Panc1 (cell line): ENCODE measurements at regions not wholly inside any gene's neighbourhood (a gene's known extent, or its start where the extent isn't known, plus 50 kb on each side); places are given as distances from the start of the nearest gene placed in this dataset.

Source experiments
- POLR2AphosphoS5 ChIP-seq: IDR thresholded peaks from 2 replicates; pipeline ENCODE4 v1.6.1; 2012; ENCODE audit warnings: mild to moderate bottlenecking, low read depth, low read length, moderate library complexity
- TCF7L2 ChIP-seq: IDR thresholded peaks from 2 replicates; pipeline ENCODE4 v1.6.1; 2011; ENCODE audit warnings: mild to moderate bottlenecking, low read depth, low read length, inconsistent platforms
- TF ChIP-seq, protein P1 (sequence below): fragments of 450-650 bp; IDR thresholded peaks from 2 replicates; pipeline ENCODE4 v1.5.1; 2017; ENCODE audit warnings: mild to moderate bottlenecking

DNA sequence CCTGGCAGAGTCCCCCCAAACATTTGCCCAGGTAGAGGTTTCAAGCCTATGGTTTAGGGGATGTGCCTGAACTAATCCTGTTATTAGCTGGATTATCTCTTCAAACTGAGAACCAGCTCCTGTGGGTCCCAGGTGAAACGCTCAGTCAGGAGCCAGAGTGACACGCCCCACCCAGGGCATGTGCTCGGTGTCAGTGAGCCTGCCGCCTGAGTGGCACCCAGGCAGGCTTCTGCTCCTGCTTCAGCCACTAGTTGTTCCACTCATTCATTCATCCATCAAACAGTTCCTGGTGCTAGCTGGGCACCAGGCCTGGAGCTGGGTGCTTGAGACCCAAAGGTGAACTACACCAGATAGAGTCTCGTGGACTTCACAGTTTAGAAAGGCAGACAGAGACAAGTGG, 129.4 kb upstream of the PITX1 start:
- TF ChIP-seq, protein P1, sequence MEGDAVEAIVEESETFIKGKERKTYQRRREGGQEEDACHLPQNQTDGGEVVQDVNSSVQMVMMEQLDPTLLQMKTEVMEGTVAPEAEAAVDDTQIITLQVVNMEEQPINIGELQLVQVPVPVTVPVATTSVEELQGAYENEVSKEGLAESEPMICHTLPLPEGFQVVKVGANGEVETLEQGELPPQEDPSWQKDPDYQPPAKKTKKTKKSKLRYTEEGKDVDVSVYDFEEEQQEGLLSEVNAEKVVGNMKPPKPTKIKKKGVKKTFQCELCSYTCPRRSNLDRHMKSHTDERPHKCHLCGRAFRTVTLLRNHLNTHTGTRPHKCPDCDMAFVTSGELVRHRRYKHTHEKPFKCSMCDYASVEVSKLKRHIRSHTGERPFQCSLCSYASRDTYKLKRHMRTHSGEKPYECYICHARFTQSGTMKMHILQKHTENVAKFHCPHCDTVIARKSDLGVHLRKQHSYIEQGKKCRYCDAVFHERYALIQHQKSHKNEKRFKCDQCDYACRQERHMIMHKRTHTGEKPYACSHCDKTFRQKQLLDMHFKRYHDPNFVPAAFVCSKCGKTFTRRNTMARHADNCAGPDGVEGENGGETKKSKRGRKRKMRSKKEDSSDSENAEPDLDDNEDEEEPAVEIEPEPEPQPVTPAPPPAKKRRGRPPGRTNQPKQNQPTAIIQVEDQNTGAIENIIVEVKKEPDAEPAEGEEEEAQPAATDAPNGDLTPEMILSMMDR, result no peak
- TF ChIP-seq TCF7L2 (no peak), POLR2AphosphoS5 (no peak)
